HG02938 (cell line): ENCODE measurements at regions not wholly inside any gene's neighbourhood (a gene's known extent, or its start where the extent isn't known, plus 50 kb on each side); places are given as distances from the start of the nearest gene placed in this dataset.

Experiments used
- ATAC-seq: cut with Tn5 transposase; IDR thresholded peaks from one replicate; pipeline ENCODE4 v1.9.1; 2021; ENCODE audit warnings: mild to moderate bottlenecking, moderate library complexity; ENCODE audit not compliant: unreplicated experiment

DNA sequence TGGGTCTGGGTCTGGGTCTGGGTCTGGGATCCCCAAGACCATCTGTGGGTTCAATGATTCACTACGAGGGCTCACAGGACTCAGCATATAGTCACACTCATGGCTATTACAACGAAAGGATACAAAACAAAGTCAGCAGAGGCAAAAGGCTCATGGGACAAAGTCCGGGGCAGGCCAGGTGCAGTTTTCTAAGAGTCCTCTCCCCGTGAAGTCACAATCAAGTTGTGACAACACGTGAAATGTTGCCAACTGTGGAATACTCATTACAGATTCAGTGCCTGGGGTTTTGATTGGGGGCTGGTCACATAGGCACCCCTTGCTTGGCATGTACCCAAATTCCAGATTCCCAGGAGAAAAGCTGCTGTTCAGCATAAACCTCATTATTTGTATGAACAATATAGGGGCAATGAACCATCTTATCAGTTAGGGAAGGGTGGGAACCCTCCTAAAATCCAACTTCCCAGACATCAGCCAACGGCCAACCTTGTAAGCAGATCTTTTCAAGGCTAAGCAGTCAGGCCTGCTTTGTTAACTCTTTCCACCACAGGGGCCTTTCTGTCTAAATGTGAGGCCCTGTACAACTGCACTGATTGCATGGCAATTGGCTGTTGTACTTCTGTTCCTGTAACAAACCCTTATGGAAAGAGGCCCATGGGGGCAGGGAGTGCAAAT is 58.2 kb upstream of the DIPK2B start:
- ATAC-seq: no peak
